B cell (primary cell): ENCODE measurements at regions not wholly inside any gene's neighbourhood (a gene's known extent, or its start where the extent isn't known, plus 50 kb on each side); places are given as distances from the start of the nearest gene placed in this dataset.

ENCODE experiments used
- EZH2 ChIP-seq: IDR thresholded peaks from 2 replicates; pipeline ENCODE4 v1.6.1; 2012; ENCODE audit warnings: borderline replicate concordance, low read depth, mild to moderate bottlenecking, moderate library complexity, low read length; ENCODE audit not compliant: insufficient read depth, poor library complexity, severe bottlenecking
- TF ChIP-seq, protein P1 (sequence below): fragments of 200-600 bp; IDR thresholded peaks from one replicate; pipeline ENCODE4 v1.8.0; 2022; ENCODE audit warnings: antibody characterized with exemption, mild to moderate bottlenecking

DNA sequence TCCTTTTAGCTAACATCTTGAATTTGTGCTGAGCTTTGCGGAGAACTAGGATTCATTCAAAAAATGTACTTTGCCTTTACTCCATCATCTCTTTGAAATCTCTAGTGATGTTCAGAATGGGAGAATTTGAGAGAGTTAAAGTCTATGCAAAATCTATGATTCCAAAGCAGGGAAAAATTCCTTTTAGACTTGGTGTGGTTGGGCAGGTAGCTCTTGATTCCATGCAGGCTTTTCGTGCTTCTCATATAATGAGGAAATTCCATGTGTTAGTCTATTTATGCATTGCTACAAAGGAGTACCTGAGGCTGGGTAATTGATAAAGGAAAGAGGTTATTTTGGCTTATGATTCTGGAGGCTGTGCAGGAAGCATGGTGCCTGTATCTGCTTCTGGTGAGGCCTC is 258.9 kb upstream of the EPHA4 start:
- TF ChIP-seq, protein P1, sequence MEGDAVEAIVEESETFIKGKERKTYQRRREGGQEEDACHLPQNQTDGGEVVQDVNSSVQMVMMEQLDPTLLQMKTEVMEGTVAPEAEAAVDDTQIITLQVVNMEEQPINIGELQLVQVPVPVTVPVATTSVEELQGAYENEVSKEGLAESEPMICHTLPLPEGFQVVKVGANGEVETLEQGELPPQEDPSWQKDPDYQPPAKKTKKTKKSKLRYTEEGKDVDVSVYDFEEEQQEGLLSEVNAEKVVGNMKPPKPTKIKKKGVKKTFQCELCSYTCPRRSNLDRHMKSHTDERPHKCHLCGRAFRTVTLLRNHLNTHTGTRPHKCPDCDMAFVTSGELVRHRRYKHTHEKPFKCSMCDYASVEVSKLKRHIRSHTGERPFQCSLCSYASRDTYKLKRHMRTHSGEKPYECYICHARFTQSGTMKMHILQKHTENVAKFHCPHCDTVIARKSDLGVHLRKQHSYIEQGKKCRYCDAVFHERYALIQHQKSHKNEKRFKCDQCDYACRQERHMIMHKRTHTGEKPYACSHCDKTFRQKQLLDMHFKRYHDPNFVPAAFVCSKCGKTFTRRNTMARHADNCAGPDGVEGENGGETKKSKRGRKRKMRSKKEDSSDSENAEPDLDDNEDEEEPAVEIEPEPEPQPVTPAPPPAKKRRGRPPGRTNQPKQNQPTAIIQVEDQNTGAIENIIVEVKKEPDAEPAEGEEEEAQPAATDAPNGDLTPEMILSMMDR = no peak
- no peak for TF ChIP-seq EZH2
